GM06990 (cell line): ENCODE measurements at regions not wholly inside any gene's neighbourhood (a gene's known extent, or its start where the extent isn't known, plus 50 kb on each side); places are given as distances from the start of the nearest gene placed in this dataset.

ENCODE experiments used
- DNase-seq: peaks from one replicate; pipeline ENCODE4 v3.0.0-alpha.2; 2011; ENCODE audit not compliant: insufficient read length; ENCODE audit errors: extremely low read depth
- H3K27me3 ChIP-seq: replicated peaks from 2 replicates; pipeline ENCODE4 v1.6.0; 2011; ENCODE audit warnings: low read length; ENCODE audit not compliant: control insufficient read depth, insufficient read depth
- H3K36me3 ChIP-seq: 2 replicates; pipeline ENCODE4 v1.5.1; 2011; ENCODE audit warnings: low read length; ENCODE audit not compliant: control insufficient read depth, insufficient read depth
- H3K4me3 ChIP-seq: replicated peaks from 2 replicates; pipeline ENCODE4 v1.5.1; 2011; ENCODE audit warnings: low read depth, mild to moderate bottlenecking, control low read depth, low read length
- CTCF ChIP-seq: IDR thresholded peaks from 2 replicates; pipeline ENCODE4 v1.5.1; 2011; ENCODE audit warnings: low read length, control low read depth, mild to moderate bottlenecking, inconsistent platforms; ENCODE audit not compliant: insufficient read depth, poor library complexity, severe bottlenecking

DNA sequence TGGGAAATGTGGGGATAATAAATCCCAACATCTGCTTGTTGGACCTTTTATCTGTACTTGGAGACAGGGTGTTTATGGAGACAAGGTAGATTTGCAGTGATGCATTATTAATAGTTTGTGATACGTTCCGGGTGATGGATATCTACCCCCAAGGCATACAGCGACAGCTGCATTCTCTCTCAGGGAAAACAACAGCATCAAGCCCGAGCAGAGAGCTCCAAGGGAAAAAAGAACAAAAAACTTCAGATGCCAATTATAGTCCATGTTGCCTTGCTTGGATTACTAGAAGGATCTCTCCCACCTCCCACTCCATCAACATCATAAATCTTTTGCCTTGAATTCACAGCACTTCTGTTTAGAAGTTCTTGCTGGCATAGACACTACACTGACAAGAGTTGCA lies 187.5 kb upstream of the CDH11 start:
- no peaks in the 10 kb centered on the region for H3K36me3 ChIP-seq
- DNase-seq = no peak
- no peak overlapping the region for H3K4me3 ChIP-seq
- no peaks in the 10 kb centered on the region for H3K27me3 ChIP-seq
- TF ChIP-seq CTCF = no peak

- DNase-seq = no peak
- no peaks in the 10 kb centered on the region for H3K36me3 ChIP-seq
- TF ChIP-seq CTCF = no peak
- no peaks in the 10 kb centered on the region for H3K27me3 ChIP-seq
- no peak overlapping the region for H3K4me3 ChIP-seq
Measured at GRCh38 chr16:65308506-65308905, 186.6 kb upstream of the CDH11 start.

- Histone ChIP-seq H3K4me3 (no peak overlapping the region), H3K27me3 (no peaks in the 10 kb centered on the region), H3K36me3 (no peaks in the 10 kb centered on the region)
- TF ChIP-seq CTCF = no peak
- no peak for DNase-seq
Measured at GRCh38 chr16:65307286-65307685, 185.4 kb upstream of the CDH11 start.

DNA sequence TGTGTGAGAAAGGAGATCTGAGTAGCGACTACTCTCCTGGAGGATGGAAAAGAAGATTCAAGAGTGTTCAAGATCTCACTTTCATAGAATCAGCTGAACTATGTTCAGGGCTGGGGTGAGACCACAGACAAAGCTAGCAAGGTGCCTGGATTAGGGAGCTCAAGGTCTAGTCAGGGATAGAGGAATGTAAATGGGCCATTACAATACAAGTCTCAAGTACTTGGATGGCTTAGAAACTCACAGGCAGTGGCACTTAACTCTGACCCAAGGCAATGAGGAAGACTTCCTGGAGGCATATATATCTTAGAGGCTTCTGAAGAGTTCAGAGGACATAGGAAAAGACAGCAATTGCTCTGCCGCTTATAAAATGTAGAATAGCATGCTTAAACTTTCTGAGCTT lies 184.9 kb upstream of the CDH11 start:
- H3K27me3 ChIP-seq = no peaks in the 10 kb centered on the region
- no peak overlapping the region for H3K4me3 ChIP-seq
- no peak for TF ChIP-seq CTCF
- no peaks in the 10 kb centered on the region for H3K36me3 ChIP-seq
- DNase-seq = no peak

GRCh38 chr16:65306300-65306699 lies 184.4 kb upstream of the CDH11 start:
- Histone ChIP-seq H3K36me3 (no peaks in the 10 kb centered on the region), H3K4me3 (no peak overlapping the region), H3K27me3 (no peaks in the 10 kb centered on the region)
- no peak for DNase-seq
- no peak for TF ChIP-seq CTCF

- Histone ChIP-seq H3K36me3 (no peaks in the 10 kb centered on the region), H3K27me3 (no peaks in the 10 kb centered on the region), H3K4me3 (no peak overlapping the region)
- no peak for DNase-seq
- no peak for TF ChIP-seq CTCF
Measured at GRCh38 chr16:65305266-65305959, 183.6 kb upstream of the CDH11 start.
